ENCODE measurements at regions not wholly inside any gene's neighbourhood (a gene's known extent, or its start where the extent isn't known, plus 50 kb on each side); places are given as distances from the start of the nearest gene placed in this dataset.

DNA sequence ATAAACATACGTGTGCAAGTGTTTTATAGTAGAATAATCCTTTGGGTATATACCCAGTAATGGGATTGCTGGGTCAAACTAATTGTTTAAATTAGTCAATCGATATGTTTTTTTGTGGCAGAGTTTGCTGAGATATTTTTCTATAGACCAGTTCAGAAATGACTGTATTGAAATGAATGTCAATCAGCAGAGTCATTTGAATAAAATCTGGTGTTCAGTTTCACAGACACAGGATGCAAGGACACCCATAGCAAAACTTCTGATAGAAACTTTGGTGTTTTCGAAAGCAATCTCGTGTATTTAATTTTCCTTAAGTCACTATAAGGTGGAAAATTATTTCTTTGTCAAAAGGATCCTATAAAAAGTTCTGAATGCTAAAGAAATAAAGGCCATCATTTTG is 434.4 kb downstream of the RAP2B start:
- no peak for DNase-seq (ENCODE audit: low read depth in 4 of 4, low spot score in 2 of 4)

GRCh38 chr3:153599685-153600084 is 437.7 kb downstream of the RAP2B start:
- no peak for DNase-seq (ENCODE audit: low read depth in 4 of 4, low spot score in 2 of 4)

- no peak for DNase-seq (ENCODE audit: low read depth in 4 of 4, low spot score in 2 of 4)
Measured at GRCh38 chr3:153600896-153601295, 438.9 kb downstream of the RAP2B start.

DNA sequence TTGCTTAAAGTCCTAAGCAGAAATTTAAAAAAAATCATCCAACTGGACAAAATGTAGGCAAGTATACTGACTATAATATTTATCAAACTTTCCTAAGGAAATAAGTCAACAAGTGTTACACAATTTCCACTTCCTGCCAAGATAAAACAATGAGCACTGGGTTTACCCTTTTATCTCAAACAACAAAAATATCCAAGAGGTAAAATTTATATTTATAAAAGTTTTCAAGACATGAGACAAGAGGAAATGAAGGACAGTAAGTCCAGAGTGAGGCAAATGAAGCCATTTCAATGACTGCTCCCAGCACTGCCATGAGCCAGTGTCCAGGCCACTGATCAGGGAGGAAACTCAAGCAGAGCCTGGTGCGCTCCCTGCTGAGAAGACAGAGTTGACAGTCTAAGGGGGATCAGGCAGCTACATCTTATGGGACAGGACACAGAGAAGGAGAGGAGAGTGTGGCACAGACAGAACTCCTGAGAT is 439.4 kb downstream of the RAP2B start:
- DNase-seq (ENCODE audit: low read depth in 4 of 4, low spot score in 2 of 4) = no peak

DNA sequence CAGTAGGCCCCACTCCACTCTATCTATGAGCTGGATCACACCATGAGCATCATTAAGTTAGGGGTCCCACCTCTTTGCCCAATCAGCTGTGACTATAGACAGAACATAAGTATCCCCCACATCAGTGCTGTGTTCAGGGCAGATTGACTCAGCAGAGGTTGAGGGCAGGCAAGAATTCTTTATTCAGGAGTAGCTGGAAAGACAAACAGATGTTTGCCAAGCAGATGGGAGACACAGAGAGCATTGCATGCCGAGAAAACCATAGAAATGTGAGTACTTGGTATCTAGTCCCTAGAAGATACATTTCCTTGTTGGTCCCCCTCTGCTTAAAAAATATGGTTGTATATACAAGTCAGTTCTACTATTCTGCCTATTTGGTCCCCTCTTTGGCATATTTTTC is 440.8 kb downstream of the RAP2B start:
- DNase-seq (ENCODE audit: low read depth in 4 of 4, low spot score in 2 of 4) = no peak

GRCh38 chr3:153614140-153614539 is 452.1 kb downstream of the RAP2B start:
- no peak for DNase-seq (ENCODE audit: low read depth in 4 of 4, low spot score in 2 of 4)

- DNase-seq (ENCODE audit: low read depth in 4 of 4, low spot score in 2 of 4) = no peak
Measured at GRCh38 chr3:153614563-153614962, 452.5 kb downstream of the RAP2B start.

DNA sequence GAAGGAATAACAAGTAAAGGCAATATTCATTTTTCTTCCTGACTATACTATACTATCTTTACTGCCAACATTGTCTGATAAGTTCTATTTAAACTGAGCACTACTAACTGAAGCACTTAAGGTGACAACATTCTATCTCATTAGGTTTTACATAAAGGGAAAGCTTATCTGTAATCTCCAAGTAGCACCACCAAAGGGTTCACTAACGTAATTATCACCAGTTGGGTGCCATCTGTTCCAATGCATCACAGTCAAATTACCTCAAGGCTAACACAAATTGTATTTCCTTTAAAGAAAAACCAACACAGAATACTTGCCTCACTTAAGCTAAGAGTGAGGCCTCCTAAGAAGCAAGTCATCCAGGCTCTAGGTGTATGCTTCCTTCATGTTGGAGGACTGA is 453.8 kb downstream of the RAP2B start:
- DNase-seq (ENCODE audit: low read depth in 4 of 4, low spot score in 2 of 4) = no peak

DNA sequence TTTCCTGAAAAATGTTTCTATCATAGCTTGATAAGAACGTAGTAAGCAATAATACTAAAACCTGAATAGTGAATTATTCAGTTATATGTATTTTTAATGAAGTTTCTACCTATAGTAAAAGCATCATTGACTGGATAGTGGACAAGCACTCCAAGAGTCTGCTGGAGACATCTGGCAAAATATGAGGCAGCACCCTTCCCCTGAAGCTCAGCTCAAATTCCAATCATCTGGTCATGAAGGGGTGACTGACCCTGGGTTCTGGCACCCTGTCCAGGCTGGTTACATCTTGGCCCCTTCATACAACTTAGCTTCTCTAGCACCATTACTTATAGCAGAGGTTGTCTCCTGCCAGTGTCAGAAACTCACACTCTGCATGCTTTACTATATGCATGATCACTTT is 455.4 kb downstream of the RAP2B start:
- DNase-seq (ENCODE audit: low read depth in 4 of 4, low spot score in 2 of 4) = no peak

- DNase-seq (ENCODE audit: low read depth in 4 of 4, low spot score in 2 of 4) = no peak
Measured at GRCh38 chr3:153618176-153618575, 456.1 kb downstream of the RAP2B start.

- DNase-seq (ENCODE audit: low read depth in 4 of 4, low spot score in 2 of 4) = no peak
Measured at GRCh38 chr3:153619268-153619667, 457.2 kb downstream of the RAP2B start.

DNA sequence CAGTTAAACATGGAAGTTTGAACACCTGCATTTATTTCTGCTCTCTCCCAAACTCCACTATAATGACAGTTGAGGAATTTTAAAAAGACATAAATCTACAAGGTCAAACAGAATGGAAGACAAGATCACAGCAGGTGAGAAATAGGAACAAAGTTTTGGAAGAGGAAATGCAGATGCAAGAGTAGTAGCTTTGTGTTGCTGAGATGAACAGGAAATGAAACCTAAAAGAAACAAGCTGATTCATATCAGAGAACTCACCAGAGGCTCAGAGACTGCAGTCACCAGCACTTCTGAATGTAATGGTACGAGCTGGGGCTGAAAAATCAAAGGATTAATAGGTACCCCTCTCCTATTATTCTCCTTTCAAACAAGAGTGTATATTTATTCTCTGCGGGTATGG is 459.9 kb downstream of the RAP2B start:
- no peak for DNase-seq (ENCODE audit: low read depth in 4 of 4, low spot score in 2 of 4)

GRCh38 chr3:153623834-153624233 is 461.8 kb downstream of the RAP2B start:
- DNase-seq (ENCODE audit: low read depth in 4 of 4, low spot score in 2 of 4) = no peak

DNA sequence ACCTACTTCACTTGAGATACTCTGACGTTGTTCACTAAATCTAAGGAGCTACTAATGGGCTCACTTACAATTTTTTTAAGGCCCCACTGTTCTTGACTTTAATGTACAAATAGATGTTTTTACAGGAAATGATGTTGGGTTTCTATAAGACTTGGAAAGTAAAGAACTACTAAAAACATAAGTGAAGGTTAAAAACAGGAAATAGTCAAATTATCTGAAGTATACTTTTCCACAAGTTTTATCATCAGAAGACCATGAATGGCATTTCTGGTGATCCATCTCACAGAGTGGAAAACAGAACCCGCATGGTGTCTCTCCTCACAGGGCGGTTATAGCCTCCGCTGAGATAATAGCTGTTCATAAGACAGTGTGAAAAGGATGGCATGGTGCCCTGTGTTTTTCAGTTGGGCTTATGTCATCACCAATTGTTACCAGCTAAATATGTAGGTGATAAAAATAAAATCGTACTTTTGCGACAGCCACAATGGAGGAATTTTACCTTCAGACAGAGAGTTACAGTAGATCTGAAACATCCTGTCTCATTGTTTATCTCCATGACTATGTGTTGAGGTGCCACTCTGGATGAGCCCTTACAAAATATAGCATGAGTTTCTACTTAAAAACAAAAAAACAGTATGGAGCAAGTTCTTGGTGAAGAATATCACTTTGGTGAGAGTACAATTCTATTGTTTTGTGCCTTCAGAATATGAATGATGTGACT is 462.4 kb downstream of the RAP2B start:
- no peak for DNase-seq (ENCODE audit: low read depth in 4 of 4, low spot score in 2 of 4)

DNA sequence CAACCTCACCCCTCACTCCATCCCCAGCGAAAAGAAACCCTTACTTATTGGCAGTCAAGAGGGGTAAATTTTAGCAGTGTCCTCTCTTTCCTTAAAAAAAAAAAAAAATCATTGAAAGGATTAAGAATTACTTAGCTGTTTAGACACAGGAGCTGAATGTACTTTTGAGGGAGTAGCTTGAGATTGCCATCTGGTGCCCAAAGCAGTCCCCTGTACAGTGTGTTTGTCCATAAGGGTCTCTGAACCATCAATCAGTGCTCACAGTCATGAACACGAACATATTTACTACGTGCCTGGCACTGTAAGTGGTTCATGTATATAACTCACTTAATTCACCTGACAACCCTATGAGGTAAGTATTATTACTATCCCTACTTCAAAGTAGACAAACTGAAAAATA is 463.5 kb downstream of the RAP2B start:
- no peak for DNase-seq (ENCODE audit: low read depth in 4 of 4, low spot score in 2 of 4)

DNA sequence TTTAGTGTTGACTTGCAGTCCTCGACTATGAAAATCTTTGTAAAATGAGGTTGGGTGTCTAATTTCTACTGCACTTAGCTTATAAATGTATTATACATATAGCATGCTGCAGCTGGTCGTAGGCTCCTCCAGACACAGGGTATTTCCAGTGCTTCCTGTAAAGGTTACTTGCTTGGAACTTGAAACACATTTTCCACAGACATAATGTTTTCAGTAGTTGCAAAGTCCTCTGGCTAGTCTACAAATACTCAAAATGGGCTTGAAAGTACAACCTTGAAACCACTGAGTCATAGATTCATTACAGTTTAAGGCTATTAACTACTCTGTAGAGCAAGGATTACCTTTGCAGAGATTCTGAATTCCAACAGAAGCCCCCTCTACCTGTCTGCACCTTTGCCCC is 464.1 kb downstream of the RAP2B start:
- DNase-seq (ENCODE audit: low read depth in 4 of 4, low spot score in 2 of 4) = no peak

DNA sequence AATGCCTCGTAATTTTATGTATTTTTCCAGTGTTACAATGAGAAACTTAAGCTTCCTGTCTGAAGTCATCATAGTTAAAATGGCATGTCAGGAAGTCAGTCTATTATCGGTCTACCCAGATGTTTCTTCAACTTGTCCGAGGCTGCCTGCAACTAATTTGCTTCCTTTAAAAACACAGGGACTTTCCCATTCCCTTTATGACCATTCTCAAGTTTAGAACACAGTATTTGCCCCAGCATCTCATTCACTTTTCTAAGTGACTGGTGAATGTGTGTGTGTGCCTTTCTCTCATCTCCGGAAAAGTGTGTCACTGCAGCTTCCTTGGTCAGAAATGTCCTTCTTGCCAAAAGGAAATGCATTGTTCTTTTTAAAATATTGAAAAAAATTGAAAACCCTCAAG is 466.6 kb downstream of the RAP2B start:
- no peak for DNase-seq (ENCODE audit: low read depth in 4 of 4, low spot score in 2 of 4)

GRCh38 chr3:153629148-153629547 is 467.1 kb downstream of the RAP2B start:
- DNase-seq (ENCODE audit: low read depth in 4 of 4, low spot score in 2 of 4) = no peak

DNA sequence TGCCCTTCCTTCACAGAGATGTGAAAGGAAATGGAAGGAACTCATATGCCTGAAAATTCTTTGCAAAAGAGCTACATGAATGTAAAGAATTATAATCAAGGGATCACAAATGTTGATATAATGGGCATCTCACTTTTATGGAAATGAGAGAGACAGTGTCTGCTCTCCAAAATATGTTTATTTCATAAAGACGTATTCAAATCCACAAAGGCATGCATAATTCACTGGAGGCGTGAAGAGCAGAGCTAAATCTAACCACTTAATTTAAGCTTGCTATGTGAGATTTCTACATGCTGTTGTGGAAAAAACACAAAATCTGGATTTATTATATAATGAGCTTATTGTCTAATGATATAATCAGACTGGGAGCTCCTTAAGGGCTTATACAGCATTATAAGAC is 469.1 kb downstream of the RAP2B start:
- DNase-seq (ENCODE audit: low read depth in 4 of 4, low spot score in 2 of 4) = no peak

GRCh38 chr3:153631664-153632063 is 469.6 kb downstream of the RAP2B start:
- DNase-seq (ENCODE audit: low read depth in 4 of 4, low spot score in 2 of 4) = no peak

DNA sequence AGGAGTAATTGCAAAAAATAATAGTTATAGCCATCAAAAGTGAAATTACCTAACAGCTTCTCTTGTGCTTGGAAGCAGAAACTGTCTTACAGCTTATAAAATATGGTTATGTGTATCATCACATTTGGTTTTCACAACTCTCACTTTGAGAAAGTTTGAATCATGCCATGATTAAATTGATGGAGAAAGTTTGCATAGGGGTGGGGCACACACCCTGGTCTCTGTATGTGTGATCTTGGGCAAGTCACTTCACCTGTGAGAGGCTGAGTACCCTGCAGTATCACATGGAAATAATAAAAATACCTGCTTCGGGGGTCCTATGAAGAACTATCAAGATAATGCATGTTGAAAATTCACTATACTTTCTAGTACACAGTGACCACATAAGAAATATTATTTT is 471.4 kb downstream of the RAP2B start:
- no peak for DNase-seq (ENCODE audit: low read depth in 4 of 4, low spot score in 2 of 4)

GRCh38 chr3:153634683-153635082 is 472.7 kb downstream of the RAP2B start:
- DNase-seq (ENCODE audit: low read depth in 4 of 4, low spot score in 2 of 4) = no peak

DNA sequence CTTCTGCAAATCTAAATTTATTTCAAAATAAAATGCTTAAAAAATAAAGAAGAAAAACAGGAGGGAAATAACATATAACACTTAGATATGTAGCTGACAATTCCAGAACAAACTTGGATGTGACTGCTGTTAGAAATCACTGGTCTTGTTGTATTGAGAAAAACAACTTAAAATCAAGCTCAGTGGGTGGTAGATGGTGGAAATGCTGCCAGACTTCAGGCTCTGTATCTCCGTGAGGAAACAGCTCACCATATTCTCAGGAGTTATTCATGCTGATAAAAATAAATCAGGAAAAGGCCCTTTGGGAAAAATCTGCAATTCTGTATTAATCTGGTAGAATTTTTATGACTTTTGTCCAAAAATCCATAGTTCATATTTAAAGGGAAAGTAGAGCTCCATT is 477.6 kb downstream of the RAP2B start:
- DNase-seq (ENCODE audit: low read depth in 4 of 4, low spot score in 2 of 4) = no peak
